SK-N-SH (cell line): ENCODE measurements at regions not wholly inside any gene's neighbourhood (a gene's known extent, or its start where the extent isn't known, plus 50 kb on each side); places are given as distances from the start of the nearest gene placed in this dataset.

Experiments used
- CTCF ChIA-PET: fragments of 300-600, 350-600 bp; formaldehyde crosslinking; extraction: SDS; loops from one replicate; lab custom pipeline; 2021; lab: Yijun Ruan, JAX
- POLR2A ChIA-PET: fragments of 350-600 bp; sonication (Branson Sonifier 250); formaldehyde crosslinking; extraction: SDS; loops from one replicate; lab custom pipeline; 2020; ENCODE audit warnings: antibody characterized with exemption, inconsistent platforms; lab: Yijun Ruan, JAX
- DNase-seq: peaks from one replicate; pipeline ENCODE4 v3.0.0; 2012
- H2AFZ ChIP-seq: fragments of 200-600 bp; sonication (generic); 2 replicates; pipeline ENCODE4 v1.8.1; 2016; ENCODE audit warnings: antibody characterized with exemption, mild to moderate bottlenecking, low read depth
- H3F3A ChIP-seq: fragments of 200-600 bp; sonication (generic); replicated peaks from 2 replicates; pipeline ENCODE3; 2016; ENCODE audit warnings: antibody characterized with exemption, mild to moderate bottlenecking; ENCODE audit not compliant: insufficient read depth
- H3K27ac ChIP-seq, 2 experiments: fragments of 200-500 bp in 1 of 2; fragments of 200-600 bp in 1 of 2; sonication (Bioruptor generic) in 1 of 2; sonication (generic), shearing (Covaris generic) in 1 of 2; 2 replicates each; pipeline versions ENCODE4 v1.5.1 to v1.6.1; 2014 to 2016; ENCODE audit warnings: low read depth in 2 of 2, inconsistent platforms in 1 of 2, low read length in 1 of 2, mild to moderate bottlenecking in 1 of 2, mixed read lengths in 1 of 2
- H3K27me3 ChIP-seq: fragments of 200-600 bp; sonication (generic), shearing (Covaris generic); 2 replicates; pipeline ENCODE4 v1.6.1; 2016; ENCODE audit warnings: mixed run types; ENCODE audit not compliant: insufficient read depth
- H3K36me3 ChIP-seq, 2 experiments: fragments of 200-500 bp in 1 of 2; fragments of 200-600 bp in 1 of 2; sonication (Bioruptor generic) in 1 of 2; sonication (generic) in 1 of 2; replicated peaks in 1 of 2; 2 replicates each; pipeline versions ENCODE3 to v1.5.1; 2014 to 2016; ENCODE audit warnings: low read length in 1 of 2, mild to moderate bottlenecking in 1 of 2; ENCODE audit not compliant: insufficient read depth in 2 of 2, control insufficient read depth in 1 of 2
- H3K4me1 ChIP-seq, 2 experiments: fragments of 200-500 bp in 1 of 2; fragments of 200-600 bp in 1 of 2; sonication (Bioruptor generic) in 1 of 2; sonication (generic), shearing (Covaris generic) in 1 of 2; 2 replicates each; pipeline versions ENCODE4 v1.5.1 to v1.6.1; 2014 to 2016; ENCODE audit warnings: low read depth in 1 of 2, low read length in 1 of 2, mixed run types in 1 of 2; ENCODE audit not compliant: insufficient read depth in 2 of 2, control insufficient read depth in 1 of 2
- H3K4me2 ChIP-seq: fragments of 200-600 bp; sonication (generic), shearing (Covaris generic); 2 replicates; pipeline ENCODE4 v1.6.1; 2017; ENCODE audit warnings: mixed run types
- H3K4me3 ChIP-seq, 2 experiments: fragments of 200-500 bp in 1 of 2; fragments of 200-600 bp in 1 of 2; sonication (Bioruptor generic) in 1 of 2; sonication (generic), shearing (Covaris generic) in 1 of 2; 2 replicates each; pipeline versions ENCODE4 v1.5.1 to v1.8.1; 2014 to 2016; ENCODE audit warnings: low read depth in 2 of 2, inconsistent platforms in 1 of 2, low read length in 1 of 2, mild to moderate bottlenecking in 1 of 2, mixed read lengths in 1 of 2, moderate library complexity in 1 of 2
- H3K79me2 ChIP-seq: fragments of 200-600 bp; sonication (generic); 2 replicates; pipeline ENCODE4 v1.8.1; 2017; ENCODE audit warnings: mild to moderate bottlenecking; ENCODE audit not compliant: insufficient read depth
- H3K9ac ChIP-seq: fragments of 200-600 bp; sonication (generic); 2 replicates; pipeline ENCODE4 v1.6.1; 2017; ENCODE audit warnings: mixed run types
- H3K9me2 ChIP-seq: fragments of 200-600 bp; sonication (generic); 2 replicates; pipeline ENCODE4 v1.6.1; 2017; ENCODE audit warnings: mixed run types
- H3K9me3 ChIP-seq: fragments of 200-600 bp; sonication (generic); 2 replicates; pipeline ENCODE4 v1.6.1; 2017; ENCODE audit warnings: mixed run types, mild to moderate bottlenecking, moderate library complexity
- H4K20me1 ChIP-seq: fragments of 200-600 bp; sonication (generic); 2 replicates; pipeline ENCODE4 v1.6.1; 2017; ENCODE audit warnings: mild to moderate bottlenecking, mixed run types; ENCODE audit not compliant: insufficient read depth
- CTCF ChIP-seq: fragments of 200-600 bp; sonication (generic); IDR thresholded peaks from 2 replicates; pipeline ENCODE4 v1.6.1; 2017; ENCODE audit warnings: antibody characterized with exemption, mild to moderate bottlenecking, moderate library complexity
- EP300 ChIP-seq, 2 experiments: IDR thresholded peaks; 2 replicates each; pipeline versions ENCODE4 v1.4.0 to v1.6.1; 2012; ENCODE audit warnings: borderline replicate concordance in 1 of 2, low read depth in 1 of 2, low read length in 1 of 2
- EZH2phosphoT487 ChIP-seq: fragments of 200-600 bp; sonication (generic); IDR thresholded peaks from 2 replicates; pipeline ENCODE4 v1.6.1; 2017; ENCODE audit warnings: low read depth, mixed run types, mild to moderate bottlenecking, antibody characterized with exemption, moderate library complexity, borderline replicate concordance
- GABPA ChIP-seq: IDR thresholded peaks from 2 replicates; pipeline ENCODE4 v1.4.0; 2012; ENCODE audit warnings: low read depth, mild to moderate bottlenecking
- GATA2 ChIP-seq: sonication (generic); formaldehyde crosslinking; IDR thresholded peaks from 2 replicates; pipeline ENCODE4 v1.5.0; 2020; ENCODE audit warnings: mild to moderate bottlenecking, missing genetic modification reagents
- JUND ChIP-seq: IDR thresholded peaks from 2 replicates; pipeline ENCODE4 v1.4.0; 2012
- MEF2A ChIP-seq: IDR thresholded peaks from 2 replicates; pipeline ENCODE4 v1.4.0; 2012; ENCODE audit warnings: low read depth, borderline replicate concordance
- MXI1 ChIP-seq: IDR thresholded peaks from 2 replicates; pipeline ENCODE4 v1.6.1; 2012; ENCODE audit warnings: mild to moderate bottlenecking, low read depth, low read length, improper control_type of control experiment
- NRF1 ChIP-seq: IDR thresholded peaks from 2 replicates; pipeline ENCODE4 v1.6.1; 2012; ENCODE audit warnings: low read depth, mild to moderate bottlenecking, low read length
- SMC3 ChIP-seq: IDR thresholded peaks from 2 replicates; pipeline ENCODE4 v1.6.1; 2012; ENCODE audit warnings: low read depth, low read length, improper control_type of control experiment
- TAF1 ChIP-seq: IDR thresholded peaks from 2 replicates; pipeline ENCODE4 v1.6.1; 2012; ENCODE audit warnings: low read depth, mild to moderate bottlenecking, low read length, moderate library complexity, borderline replicate concordance
- USF2 ChIP-seq: fragments of 150-350 bp; IDR thresholded peaks from 2 replicates; pipeline ENCODE4 v1.6.1; 2017; ENCODE audit warnings: antibody characterized with exemption, low read length, low read depth, borderline replicate concordance
- WGBS: methylation state at CpG from one replicate; pipeline ENCODE4 v1.1.6; 2017; ENCODE audit warnings: low lambda C conversion rate; 5-methylcytosine and 5-hydroxymethylcytosine counted together
- TF ChIP-seq, protein P1 (sequence below): IDR thresholded peaks from 2 replicates; pipeline ENCODE4 v1.4.0; 2012; ENCODE audit warnings: low read depth, borderline replicate concordance
- TF ChIP-seq, protein P2 (sequence below): IDR thresholded peaks from 2 replicates; pipeline ENCODE4; 2012

DNA sequence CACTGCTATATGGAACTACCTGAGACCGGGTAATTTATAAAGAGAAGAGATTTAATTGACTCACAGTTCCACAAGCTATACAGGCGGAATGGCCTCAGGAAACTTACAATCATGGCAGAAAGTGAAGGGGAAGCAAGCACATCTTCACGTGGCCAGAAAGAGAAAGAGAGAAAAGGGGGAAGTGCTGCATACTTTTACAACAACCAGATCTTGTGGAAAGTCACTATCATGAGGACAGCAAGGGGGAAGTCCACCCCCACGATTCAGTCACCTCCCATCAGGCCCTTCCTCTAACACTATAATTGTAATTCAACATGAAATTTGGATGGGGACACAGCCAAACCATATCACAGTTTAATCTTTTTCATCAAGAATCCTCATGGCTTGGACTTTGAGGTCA is 339.2 kb upstream of the AJAP1 start:
- Histone ChIP-seq H3K9me2 (no peaks in the 10 kb centered on the region), H3K9me3 (no peaks in the 10 kb centered on the region), H3K27ac (no peak overlapping the region), H3K79me2 (no peaks in the 10 kb centered on the region), H4K20me1 (no peaks in the 10 kb centered on the region), H3K9ac (no peak overlapping the region), H3F3A (no peaks in the 10 kb centered on the region), H3K4me2 (no peak overlapping the region), H3K4me3 (no peak overlapping the region), H3K36me3 (no peaks in the 10 kb centered on the region), H3K27me3 (no peaks in the 10 kb centered on the region), H2AFZ (no peak overlapping the region), H3K4me1 (no peaks in the 10 kb centered on the region)
- ChIA-PET POLR2A (no interaction called here), CTCF (no interaction called here)
- WGBS: 3% methylated on average over 4 of the region's 4 CpGs
- TF ChIP-seq USF2: no peak
- no peak for TF ChIP-seq MEF2A
- no peak for TF ChIP-seq NRF1
- DNase-seq: no peak

DNA sequence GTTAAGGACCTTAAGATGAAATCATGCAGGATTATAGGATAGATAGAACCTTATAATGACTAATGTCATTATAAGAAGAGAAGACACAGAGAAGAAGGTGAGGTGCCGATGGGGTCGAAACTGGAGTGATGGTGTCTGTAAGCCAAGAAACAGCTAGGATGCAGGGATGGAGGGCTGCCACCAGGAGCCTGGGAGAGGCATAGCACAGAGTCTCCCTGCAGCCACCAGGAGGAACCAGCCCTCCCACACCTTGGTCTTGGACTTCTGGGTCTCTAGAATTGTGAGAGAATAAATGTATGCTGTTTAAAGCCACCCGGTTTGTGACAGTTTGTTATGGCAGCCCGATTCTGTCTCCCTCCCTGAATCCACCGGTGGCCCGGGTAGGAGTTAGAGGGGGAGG is 337.2 kb upstream of the AJAP1 start:
- WGBS: 4% methylated on average over 6 of the region's 6 CpGs

More for the DNA sequence above, 337.2 kb upstream of the AJAP1 start:
- Histone ChIP-seq H3K79me2 (no peaks in the 10 kb centered on the region), H4K20me1 (no peaks in the 10 kb centered on the region), H3K9me3 (no peaks in the 10 kb centered on the region)
- TF ChIP-seq GATA2 (CRISPR knock-in tag): no peak
- TF ChIP-seq SMC3: no peak
- no peak for TF ChIP-seq USF2
- TF ChIP-seq JUND: no peak
- no peak for TF ChIP-seq MXI1
- no peak for TF ChIP-seq EP300 (IDR thresholded peaks at IDR 0.05; ENCODE audit: borderline replicate concordance in 1 of 2, low read depth in 1 of 2, low read length in 1 of 2)
- no peak for TF ChIP-seq CTCF
- TF ChIP-seq, protein P1, sequence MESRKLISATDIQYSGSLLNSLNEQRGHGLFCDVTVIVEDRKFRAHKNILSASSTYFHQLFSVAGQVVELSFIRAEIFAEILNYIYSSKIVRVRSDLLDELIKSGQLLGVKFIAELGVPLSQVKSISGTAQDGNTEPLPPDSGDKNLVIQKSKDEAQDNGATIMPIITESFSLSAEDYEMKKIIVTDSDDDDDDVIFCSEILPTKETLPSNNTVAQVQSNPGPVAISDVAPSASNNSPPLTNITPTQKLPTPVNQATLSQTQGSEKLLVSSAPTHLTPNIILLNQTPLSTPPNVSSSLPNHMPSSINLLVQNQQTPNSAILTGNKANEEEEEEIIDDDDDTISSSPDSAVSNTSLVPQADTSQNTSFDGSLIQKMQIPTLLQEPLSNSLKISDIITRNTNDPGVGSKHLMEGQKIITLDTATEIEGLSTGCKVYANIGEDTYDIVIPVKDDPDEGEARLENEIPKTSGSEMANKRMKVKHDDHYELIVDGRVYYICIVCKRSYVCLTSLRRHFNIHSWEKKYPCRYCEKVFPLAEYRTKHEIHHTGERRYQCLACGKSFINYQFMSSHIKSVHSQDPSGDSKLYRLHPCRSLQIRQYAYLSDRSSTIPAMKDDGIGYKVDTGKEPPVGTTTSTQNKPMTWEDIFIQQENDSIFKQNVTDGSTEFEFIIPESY: no peak
- no peak for TF ChIP-seq EZH2phosphoT487
- TF ChIP-seq NRF1: no peak
- no peak for TF ChIP-seq TAF1
- TF ChIP-seq GABPA: no peak
- TF ChIP-seq, protein P2, sequence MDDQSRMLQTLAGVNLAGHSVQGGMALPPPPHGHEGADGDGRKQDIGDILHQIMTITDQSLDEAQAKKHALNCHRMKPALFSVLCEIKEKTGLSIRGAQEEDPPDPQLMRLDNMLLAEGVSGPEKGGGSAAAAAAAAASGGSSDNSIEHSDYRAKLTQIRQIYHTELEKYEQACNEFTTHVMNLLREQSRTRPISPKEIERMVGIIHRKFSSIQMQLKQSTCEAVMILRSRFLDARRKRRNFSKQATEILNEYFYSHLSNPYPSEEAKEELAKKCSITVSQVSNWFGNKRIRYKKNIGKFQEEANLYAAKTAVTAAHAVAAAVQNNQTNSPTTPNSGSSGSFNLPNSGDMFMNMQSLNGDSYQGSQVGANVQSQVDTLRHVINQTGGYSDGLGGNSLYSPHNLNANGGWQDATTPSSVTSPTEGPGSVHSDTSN: no peak
- TF ChIP-seq, all 33 proteins: peak for 0
- Histone ChIP-seq H3K4me1 (no peaks in the 10 kb centered on the region), H3K9me2 (no peaks in the 10 kb centered on the region), H3K4me3 (no peak overlapping the region), H3F3A (no peaks in the 10 kb centered on the region), H3K9ac (no peak overlapping the region), H3K4me2 (no peak overlapping the region), H3K27ac (no peak overlapping the region), H3K27me3 (no peaks in the 10 kb centered on the region), H3K36me3 (no peaks in the 10 kb centered on the region), H2AFZ (no peak overlapping the region)
- DNase-seq: no peak
- ChIA-PET CTCF (no interaction called here), POLR2A (no interaction called here)
